ENCODE measurements at regions not wholly inside any gene's neighbourhood (a gene's known extent, or its start where the extent isn't known, plus 50 kb on each side); places are given as distances from the start of the nearest gene placed in this dataset.

DNA sequence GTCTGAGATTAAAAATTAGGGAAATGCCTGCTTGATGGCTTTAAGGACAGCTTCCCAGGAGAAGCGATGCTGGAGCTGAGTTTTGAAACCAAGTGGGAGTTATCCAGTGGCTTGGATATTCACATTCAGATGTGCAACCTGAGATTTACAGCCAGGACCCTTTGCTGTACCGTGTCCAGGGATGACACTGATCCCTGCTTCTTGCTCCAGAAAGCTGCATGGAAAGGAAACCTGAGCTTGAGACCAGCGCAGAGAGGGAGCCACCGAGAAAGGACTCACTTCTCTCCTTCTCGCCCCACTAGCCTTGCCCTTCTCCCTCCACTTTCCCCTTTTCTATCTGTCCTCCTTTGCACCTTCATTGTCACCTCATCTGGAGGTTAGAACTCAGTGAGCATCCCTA lies 254.5 kb upstream of the PPARGC1A start:
- no peak for DNase-seq

GRCh38 chr4:24143741-24144140 lies 253.9 kb upstream of the PPARGC1A start:
- DNase-seq: no peak

GRCh38 chr4:24141836-24142235 lies 252.0 kb upstream of the PPARGC1A start:
- no peak for DNase-seq

- DNase-seq: no peak
Measured at GRCh38 chr4:24140892-24141291, 251.0 kb upstream of the PPARGC1A start.

- no peak for DNase-seq
Measured at GRCh38 chr4:24137671-24138601, 248.1 kb upstream of the PPARGC1A start.

DNA sequence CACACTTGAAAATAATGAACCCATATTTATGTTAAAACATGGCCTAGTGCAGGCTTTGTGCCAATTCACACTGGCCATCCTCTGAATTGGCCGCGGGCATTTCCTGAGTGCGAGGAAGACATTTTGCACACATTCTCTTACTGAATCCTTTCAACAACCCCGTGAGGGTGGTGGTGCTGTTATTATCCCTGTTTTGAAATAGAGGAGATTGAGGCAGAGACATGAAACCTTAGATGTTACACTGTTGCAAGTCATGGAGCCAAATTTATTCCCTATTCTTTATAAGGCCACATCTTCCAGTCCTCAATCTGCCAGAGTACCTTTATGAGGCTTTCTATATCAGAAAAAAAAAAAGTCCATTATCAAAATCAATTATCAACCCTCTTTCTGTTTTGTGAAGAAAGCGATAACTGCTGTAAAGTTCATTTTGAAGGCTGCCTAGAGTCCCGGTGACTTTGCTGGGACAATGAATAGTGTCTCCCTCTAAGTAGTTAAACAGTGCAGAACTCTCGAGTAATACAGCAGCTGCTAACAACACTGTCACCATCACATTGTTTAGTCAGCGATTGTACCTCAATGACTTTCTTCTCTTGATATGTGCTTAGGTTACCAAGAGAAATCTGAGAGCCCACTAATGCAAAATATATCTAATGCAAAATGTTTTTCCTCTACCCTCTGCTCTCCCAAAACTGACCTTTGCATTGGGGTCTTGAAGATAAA lies 242.3 kb upstream of the PPARGC1A start:
- no peak for DNase-seq

DNA sequence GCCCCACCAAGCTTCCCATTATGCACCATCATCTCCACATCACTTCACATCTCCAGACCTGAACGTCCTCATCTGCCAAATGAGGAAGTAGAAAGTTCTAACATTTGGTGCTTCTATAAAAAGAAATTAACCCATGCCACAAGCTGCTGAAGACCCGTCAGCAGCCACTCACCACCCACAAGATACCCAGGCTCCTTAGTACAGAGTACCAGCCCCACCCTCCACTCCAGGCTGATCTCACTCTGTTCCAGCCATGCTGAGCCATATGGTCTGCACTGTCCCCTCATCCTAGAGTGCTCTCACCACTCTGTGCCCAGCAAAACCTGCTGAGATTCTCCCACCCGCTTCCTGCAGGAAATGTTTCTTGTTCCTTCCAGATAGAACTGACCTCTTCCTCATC lies 240.8 kb upstream of the PPARGC1A start:
- DNase-seq: no peak

DNA sequence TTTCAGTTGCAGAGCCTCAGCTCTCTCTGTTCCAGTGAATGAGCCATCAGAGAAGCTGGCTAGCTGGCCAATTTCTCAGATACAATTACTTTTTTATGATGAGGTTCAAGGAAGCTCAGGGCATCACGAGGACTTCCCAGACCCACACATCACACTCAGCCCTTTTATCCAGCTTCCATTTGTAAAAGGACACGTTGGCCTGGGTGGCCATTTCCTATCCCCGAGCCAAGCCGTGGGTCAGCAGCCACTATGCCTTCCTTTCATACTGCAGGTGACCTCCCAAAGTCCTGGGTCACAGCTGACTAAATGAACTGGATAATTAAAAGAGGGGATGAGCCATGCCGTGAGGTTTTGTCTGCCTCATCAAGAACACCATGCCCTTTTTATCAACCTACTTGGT lies 236.9 kb upstream of the PPARGC1A start:
- no peak for DNase-seq

DNA sequence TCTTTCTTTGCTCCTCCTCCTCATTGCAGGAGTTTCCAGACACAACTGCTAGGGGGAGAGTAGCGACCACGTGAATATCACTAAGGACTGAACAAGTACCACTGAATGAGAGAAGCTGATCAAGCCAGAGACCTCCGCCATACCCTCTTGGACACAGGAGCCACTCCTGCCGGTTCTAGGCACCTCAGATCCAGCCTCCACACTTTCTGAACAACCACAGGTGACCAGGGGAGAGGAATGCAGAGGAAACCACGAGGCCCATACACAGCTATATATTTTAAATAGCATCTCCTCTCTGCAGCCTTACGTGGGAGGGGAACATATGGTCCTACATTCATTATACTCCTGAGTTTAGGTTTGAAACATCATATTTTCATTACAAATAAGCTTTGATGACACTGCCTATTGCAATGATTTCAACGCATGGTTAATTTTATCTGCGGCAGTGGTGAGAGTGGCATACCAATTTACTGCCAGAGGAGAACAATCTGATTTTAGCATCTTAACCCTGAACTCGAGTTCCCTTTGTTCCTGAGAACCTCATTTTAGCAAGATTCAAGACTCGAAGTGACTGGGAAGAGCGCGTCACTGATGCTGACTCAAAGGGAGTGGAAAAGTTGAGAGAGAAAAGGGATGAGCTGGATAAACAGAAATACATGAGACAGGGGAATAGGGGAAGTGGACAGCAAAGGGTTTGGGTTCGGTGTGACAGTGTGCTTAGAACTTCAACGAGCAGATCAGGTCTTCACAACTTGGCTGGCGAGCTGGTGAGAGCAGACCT lies 231.7 kb upstream of the PPARGC1A start:
- no peak for DNase-seq

DNA sequence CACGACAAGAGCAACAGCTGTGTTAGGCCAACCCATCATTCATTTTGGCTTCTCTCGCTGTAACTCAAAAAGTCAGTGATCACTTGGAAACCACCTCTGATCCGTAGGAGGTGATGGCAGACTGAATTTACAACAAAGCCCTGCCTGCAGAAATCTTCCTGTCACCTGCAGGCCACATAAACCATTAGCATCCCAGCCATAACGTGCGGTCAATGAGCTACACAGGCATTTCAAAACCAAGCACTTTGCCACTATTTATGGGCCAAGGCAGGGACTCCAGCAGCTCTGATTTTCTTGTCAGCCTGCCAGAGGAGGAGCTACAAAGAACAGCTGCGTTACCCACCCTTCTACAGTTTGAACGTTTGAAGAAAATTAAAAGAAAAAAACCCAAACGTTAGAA lies 228.1 kb upstream of the PPARGC1A start:
- no peak for DNase-seq

DNA sequence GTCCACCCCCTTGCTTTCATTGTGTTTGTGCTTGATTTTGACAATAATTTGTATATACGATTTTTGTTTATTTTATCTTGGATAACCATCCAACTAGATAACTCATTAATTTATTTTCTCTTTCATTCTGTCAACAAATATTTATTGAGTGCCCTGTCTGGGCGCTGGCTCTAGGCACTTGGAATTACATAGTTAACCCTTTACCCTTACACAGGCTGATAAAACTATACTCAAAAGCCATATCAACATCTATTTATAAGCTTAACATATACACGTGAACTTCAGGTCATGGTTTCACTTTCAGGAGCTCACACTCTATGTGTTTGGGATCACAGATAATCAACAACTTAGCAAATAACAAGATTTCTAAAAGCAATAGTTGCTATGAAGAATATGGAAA lies 226.3 kb upstream of the PPARGC1A start:
- no peak for DNase-seq

GRCh38 chr4:24114919-24115500 lies 225.2 kb upstream of the PPARGC1A start:
- no peak for DNase-seq

- DNase-seq: no peak
Measured at GRCh38 chr4:24114444-24114843, 224.6 kb upstream of the PPARGC1A start.

- no peak for DNase-seq
Measured at GRCh38 chr4:24112466-24112865, 222.6 kb upstream of the PPARGC1A start.

GRCh38 chr4:24108567-24108966 lies 218.7 kb upstream of the PPARGC1A start:
- no peak for DNase-seq

DNA sequence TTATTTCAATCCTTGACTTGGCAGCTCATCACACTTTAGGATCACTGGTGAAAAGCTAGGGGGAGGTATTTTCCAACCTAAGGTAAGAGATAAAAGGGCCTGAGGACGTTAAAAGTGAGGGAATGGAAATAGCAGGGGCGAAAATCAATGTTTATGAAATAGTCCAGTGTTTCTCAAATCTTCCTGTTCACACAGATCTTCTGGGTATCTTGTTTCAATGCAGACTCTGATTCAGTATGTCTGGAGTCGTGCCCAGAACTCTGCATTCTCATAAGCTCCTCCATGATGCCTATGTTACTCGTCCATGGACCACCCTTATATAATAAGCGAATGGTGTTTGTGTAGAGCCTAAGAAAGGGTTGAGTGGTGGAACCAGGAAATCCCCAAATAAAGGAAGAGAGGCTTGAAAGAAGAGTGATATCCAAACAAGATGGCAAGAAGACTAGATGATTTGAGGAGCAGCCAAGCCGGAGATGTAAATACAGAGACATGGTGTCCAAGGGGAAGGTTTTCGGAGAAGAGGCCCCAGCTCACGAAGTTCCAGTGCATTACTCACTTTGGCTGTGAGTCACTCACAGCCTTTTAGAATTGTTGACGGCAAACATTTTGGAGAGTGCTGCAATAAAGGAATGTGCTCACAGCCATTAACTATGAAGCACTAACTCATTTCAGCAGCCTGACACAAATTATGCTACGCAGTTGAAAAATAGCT lies 215.6 kb upstream of the PPARGC1A start:
- no peak for DNase-seq

DNA sequence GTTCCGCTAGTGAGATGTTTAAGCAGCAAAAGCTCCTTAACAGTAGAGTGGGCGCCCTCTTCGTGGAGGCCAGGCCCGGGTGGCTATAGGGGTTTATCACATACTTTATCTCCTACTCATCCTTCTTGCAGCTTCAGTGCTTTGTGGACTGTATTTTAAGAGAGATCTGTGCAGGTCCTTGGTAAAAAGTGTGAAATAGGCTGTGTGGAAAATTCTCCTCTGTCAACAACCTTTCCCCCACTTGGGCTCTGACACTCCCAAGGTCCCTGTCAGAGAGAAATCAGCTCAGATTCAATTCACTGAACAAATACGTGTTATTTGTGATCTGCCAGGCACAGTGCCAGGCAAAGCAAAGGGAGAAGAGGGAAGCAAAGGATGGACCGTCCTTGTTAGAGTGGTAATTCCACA lies 214.3 kb upstream of the PPARGC1A start:
- DNase-seq: no peak

- no peak for DNase-seq
Measured at GRCh38 chr4:24103434-24104157, 213.7 kb upstream of the PPARGC1A start.

DNA sequence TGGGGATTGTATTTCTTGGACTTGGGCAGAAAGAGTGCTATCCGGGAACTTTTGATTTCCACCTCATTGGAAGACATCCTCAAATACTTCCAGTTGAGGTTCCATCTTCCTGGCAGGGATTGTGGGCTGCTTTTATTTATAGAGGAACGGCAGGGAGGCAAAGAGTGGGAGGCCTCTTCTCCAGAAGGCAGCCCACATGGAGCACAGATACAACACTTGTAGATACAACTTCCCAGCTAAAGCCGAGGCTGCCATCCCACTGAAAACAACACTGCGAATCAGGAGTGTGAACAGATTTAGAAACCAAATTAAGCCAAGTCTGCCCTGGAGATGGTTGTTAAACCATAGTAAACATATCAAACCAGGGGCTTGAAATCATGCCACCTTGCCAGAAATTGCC lies 212.8 kb upstream of the PPARGC1A start:
- no peak for DNase-seq

GRCh38 chr4:24096603-24097002 lies 206.8 kb upstream of the PPARGC1A start:
- no peak for DNase-seq

DNA sequence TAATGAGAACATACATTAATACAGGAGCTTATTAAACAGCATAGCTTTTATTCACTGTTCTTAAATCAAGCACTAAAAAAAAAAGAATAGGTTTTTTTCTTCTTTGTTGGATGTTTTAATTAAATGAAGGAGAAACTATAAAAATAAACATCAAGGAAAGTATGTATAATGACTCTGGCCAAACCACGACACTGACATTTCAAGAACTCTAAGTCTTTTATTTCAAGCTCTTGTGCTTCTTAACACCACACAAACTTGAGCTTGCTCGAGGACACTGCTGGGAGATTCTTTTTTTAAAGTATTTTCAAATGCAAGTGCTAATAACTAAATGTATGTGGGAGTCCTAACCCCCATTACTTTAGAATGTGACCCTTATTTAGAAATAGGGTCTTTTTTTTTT lies 204.9 kb upstream of the PPARGC1A start:
- no peak for DNase-seq

DNA sequence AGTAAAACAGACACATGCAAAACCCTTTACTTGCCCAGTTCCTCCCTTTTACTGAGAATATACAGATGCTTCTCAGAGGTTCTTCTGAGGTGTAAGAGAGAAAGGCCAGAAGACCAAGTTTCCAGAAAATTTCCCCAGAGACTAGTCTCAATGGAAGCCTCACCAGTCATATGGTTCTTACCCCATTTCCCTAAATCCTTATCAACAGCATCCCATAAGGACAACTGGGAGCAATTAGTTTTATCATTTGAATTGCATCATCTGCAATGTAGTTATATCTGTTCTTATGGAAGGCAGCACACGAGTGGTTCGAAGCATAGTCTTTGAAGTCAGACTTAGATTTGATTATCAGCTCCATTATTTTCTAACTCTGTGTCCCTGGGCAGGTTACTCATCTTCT lies 203.6 kb upstream of the PPARGC1A start:
- DNase-seq: no peak
